ENCODE measurements at regions not wholly inside any gene's neighbourhood (a gene's known extent, or its start where the extent isn't known, plus 50 kb on each side); places are given as distances from the start of the nearest gene placed in this dataset.
"Not testable (repeated sequence)": the region's sequence is repeated elsewhere in the genome, so short reads cannot be mapped to it uniquely, and the experiment has no call there.

DNA sequence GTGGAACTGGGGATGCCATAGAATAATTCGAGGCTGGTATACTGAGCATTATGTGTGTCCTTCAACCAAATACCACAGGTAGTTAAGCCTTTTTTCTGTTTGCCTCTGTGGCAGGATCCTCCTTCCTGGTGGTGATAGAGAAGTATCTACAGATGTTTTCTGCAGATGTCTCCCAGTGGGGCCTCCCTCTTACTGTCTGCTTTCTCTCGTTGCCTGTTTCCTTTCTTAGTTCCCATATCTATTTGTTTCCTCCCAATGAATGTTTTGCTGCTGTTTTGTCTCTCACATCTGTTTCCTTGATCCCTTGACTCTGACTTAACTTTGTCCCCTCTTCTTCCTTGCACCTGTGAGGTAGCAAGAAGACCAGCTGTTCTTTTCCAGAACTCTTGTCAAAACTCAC, 130.9 kb upstream of the NUDT12 start:
- no peak for DNase-seq

DNA sequence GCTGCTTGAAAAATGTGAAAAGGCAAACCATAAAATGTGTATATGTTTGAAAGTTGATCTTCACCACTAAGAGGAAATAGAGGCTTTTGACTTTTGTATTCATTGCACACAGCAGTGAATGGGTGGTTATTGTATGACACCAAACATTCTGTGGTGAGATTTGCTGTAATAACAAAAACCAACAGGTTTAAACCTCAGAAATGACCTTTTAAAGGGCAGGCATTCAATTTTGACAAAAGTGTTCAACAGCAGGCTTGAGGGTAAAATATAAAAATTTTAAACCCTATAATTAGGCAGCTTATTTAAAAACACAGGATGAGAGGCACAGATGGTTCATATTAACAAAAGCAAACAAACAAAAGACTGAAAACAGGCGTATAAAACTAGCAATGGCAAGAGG, 128.1 kb upstream of the NUDT12 start:
- no peak for DNase-seq

DNA sequence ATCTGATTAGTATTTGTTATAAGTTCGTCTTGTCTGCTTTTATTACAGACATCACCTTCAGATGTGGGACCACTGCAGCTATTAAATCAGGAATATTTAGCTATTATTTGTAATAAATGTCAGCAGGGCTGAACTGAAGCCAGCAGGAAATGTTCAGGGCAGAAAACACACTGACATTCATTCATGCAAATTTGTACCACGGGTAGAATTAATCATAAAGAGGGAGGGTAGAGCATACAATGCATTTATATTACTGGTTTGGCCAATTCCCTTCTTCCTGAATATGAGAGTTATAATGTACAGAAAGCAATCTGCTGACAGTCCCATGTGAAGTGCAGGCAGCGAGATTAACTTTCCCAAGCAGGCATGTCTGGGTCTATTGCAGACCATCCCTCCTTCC, 117.3 kb upstream of the NUDT12 start:
- no peak for DNase-seq

GRCh38 chr5:103676198-103676597, 113.6 kb upstream of the NUDT12 start:
- not testable (repeated sequence) for DNase-seq

- DNase-seq = no peak
Measured at GRCh38 chr5:103674739-103675138, 112.2 kb upstream of the NUDT12 start.

DNA sequence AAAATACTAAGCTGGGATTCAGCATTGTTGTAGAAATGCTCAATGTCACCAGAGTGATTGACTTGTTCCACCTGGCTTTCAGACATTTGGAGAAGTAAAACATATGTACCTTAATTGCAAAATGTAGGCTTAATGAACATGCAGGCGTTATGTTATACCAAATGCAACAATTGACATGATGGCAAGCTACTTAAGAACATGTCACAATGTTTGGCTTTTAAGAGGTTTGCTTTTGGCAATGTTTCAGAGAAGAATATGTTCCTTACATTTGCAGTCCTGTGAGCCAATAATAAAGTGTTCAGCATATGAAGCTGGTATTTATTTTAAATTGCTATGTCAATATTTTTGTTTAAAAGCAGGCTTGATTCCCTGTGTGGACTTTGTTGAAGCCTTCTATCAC, 111.7 kb upstream of the NUDT12 start:
- DNase-seq = peak; percentile 42

DNA sequence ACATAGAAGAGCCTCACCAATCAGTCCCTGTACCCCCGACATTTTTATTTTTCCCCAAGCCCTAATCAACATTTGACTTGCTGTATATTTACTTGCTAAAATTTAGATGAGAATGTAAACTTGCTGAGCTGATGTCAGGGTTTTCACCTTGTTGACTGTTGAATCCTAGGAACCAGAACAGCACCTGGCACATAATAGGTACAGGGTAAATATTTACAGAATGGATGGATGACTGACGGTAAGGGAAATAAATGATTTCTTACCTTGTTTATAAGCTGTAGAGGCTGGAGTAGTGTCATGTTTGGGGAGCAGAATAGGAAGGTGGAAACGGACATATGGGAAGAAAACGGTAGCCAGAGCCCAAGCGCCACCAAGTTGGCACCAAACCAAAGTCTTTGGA, 107.0 kb upstream of the NUDT12 start:
- DNase-seq = peak; percentile 34

GRCh38 chr5:103668281-103668680, 105.7 kb upstream of the NUDT12 start:
- DNase-seq = no peak

- no peak for DNase-seq
Measured at GRCh38 chr5:103667068-103667467, 104.5 kb upstream of the NUDT12 start.

GRCh38 chr5:103657301-103657700, 94.7 kb upstream of the NUDT12 start:
- no peak for DNase-seq

DNA sequence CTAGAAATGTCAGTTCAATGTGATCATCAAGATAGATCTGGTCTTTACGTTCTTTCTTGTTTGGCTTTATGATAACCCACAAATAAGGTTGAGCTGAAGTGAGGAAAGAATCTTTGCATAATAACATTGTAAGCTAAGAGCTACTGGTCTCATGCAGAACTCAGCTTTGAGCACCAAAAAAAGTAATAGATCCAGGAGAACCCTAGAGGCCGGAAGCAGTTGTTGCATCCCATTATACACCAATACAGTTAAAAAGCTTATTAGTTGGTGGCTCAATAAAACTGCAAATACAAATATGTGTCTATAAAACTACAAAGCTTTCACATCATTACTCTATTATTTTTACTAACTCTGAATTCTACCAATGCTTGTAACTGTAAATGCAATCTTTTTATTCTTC, 85.5 kb upstream of the NUDT12 start:
- no peak for DNase-seq

DNA sequence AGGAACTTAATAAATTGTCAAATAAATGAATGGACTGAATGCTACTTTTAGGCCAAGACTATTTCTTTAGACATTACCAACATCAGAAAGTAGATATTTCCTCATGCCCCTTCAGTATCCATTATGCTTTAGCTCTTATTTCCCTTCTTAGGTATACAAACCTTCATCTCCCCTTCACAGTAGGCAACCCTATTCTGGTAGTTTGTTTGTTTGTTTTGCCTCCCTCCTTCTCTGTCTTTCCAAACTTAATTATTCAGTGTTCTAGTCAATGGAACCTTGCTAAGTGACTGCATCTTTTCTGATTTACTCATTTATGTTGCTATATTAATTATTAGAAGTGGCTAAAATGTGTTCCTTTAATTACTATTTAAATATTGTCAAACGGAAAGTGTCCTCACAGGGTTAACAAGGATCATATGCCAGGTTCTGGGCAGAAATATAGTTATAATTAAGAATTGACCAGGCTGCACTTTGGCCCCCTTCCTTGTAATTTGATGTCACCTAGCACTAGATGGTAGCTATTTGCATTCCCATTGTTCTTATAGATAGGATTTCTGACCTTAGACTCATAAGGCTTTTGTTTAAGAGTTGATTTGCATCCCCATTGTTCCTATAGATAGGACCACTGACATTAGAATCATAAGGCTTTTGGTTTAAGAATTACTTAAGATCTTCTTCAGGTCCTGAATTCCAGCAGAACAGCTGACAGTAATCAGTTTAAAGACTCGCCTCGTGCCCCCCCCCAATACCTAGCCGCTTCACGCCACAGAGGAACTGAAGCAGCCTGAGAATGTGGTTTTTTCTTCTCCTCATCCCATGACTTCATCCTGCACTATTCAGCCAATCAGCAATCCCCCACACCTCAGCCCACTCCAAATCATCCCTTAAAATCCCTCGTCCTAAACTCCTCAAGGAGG, 84.4 kb upstream of the NUDT12 start:
- DNase-seq = no peak

DNA sequence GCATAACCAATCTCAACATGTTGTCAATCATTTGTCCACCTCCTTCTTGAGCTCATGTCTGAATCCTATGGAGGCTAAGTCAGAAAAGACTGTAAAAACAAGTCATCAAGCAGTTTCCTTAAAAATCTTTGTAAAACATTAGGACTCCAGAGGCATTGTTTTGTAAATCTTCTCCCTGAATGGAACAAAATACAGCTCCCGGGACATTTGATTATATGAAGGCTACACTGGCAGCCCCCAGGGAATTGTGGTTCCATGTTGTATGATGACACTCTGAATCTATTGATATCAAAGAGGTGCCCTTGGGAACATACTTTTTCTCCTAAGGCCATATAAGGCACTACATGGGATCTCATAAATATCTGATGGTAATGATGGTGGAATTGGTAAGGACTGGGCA, 83.2 kb upstream of the NUDT12 start:
- no peak for DNase-seq

- DNase-seq = no peak
Measured at GRCh38 chr5:103638979-103639378, 76.4 kb upstream of the NUDT12 start.

DNA sequence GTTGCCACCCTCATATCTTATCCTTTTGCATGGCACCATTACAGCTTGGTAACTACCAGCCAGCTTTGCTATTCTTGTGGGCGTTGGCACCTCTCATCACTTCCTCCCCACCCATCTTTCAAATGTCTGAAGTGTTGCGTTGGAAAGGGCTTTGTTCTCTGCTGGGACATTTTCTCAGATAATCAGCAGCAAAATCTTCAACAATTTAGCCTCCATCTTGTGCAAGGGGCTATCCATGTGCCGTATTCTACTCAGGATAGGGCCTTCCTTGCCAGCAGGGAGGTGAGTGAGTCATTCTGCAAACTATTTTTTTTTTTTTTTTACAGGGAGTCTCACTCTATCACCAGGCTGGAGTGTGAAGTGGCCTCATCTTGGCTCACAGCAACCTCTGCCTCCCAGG, 62.1 kb upstream of the NUDT12 start:
- no peak for DNase-seq

DNA sequence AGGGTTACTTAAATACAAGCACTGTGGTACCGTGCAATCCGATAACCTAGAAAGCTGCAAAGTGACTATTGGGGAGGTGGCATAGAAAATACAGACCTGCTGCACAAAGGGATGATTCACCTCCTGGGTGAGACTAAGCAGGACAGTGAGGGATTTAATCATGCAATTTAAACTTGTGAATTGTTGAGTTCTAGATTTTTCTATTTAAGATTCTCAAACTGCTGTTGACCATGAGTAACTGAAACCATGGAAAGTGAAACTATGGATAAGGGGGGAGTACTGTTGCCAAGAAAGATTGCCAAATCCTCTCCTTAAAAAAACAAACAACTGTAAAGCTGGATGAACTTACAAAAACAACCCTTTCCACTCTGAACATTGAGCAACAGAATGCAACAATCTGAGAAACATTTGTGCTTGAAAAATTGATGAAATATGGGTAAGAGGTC, 61.5 kb upstream of the NUDT12 start:
- DNase-seq = no peak

GRCh38 chr5:103623425-103623824, 60.8 kb upstream of the NUDT12 start:
- DNase-seq = no peak

DNA sequence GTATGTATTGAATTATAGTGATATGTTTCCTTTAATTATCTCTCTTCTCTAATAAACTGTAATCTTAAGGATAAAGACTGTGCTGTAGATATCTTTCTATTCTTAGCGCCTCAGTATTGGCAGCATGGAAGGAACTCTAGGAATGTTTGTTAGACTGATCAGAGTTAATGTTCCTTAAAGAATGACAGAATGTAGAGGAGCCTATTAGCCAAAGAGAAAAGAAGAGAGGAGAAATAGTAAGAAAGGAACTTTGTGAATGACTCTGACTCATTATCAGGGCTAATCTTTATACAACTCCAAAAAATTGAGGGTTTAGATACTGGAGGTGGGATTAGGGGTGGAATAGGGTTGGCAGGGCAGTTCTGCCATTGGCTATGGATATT, 59.0 kb upstream of the NUDT12 start:
- no peak for DNase-seq

DNA sequence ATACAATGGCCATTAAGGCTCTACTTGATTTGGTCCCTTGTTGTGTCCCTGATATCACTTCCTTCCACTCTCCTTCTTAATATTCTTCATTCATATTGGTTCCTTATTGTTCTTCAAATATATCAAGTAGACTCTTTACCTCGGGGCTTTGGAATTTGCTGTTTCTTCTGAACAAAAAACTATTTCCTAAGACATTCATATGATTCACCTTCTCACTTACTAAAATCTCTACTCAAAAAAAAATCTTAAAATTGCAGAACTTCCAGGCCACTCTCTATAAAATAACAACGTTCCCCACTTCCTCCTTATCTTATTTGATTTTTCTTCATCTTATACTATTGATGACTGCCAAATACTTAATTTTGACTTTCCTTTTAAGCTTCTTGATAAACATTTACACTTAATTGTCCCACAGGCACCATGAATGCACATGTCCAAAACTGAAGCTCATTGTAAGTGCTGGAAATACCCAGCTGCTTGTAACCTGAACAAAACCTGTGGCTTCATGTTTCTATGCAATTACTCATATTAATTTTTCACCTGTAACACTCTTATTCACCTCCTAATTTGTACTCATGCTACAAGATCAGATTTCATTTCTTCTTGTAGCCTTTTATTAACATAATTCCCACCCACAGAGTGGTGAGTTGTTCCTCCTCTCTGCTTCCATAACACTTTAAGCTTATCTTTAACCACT, 58.4 kb upstream of the NUDT12 start:
- no peak for DNase-seq

GRCh38 chr5:103617913-103618312, 55.3 kb upstream of the NUDT12 start:
- no peak for DNase-seq

- no peak for DNase-seq
Measured at GRCh38 chr5:103617090-103617489, 54.5 kb upstream of the NUDT12 start.

GRCh38 chr5:103612545-103612944, 50.0 kb upstream of the NUDT12 start:
- no peak for DNase-seq

Data from DMS79 treated with DMSO at 0.1 percent for 48 hours (cell line).